ENCODE measurements at regions not wholly inside any gene's neighbourhood (a gene's known extent, or its start where the extent isn't known, plus 50 kb on each side); places are given as distances from the start of the nearest gene placed in this dataset.

- no peak for TF ChIP-seq CTCF (IDR thresholded peaks at IDR 0.05)
- Histone ChIP-seq H3K4me2 (replicated peaks; ENCODE audit: extremely low read depth, low read length, poor library complexity, severe bottlenecking) (no peak overlapping the region), H3K79me2 (ENCODE audit: insufficient read depth, low read length) (no peaks in the 10 kb centered on the region), H3K27me3 (ENCODE audit: control insufficient read depth in 2 of 2, insufficient read depth in 2 of 2, low read length in 2 of 2) (no peaks in the 10 kb centered on the region), H3K4me3 (replicated peaks in 1 of 3; ENCODE audit: low read depth in 2 of 3, low read length in 3 of 3) (no peak overlapping the region), H4K20me1 (ENCODE audit: insufficient read depth, low read length) (no peaks in the 10 kb centered on the region), H3K36me3 (replicated peaks in 1 of 2; ENCODE audit: control insufficient read depth in 1 of 2, insufficient read depth in 2 of 2, low read length in 2 of 2) (no peaks in the 10 kb centered on the region), H3K27ac (ENCODE audit: low read depth in 1 of 2, low read length in 2 of 2) (no peak overlapping the region), H2AFZ (ENCODE audit: insufficient read depth, low read depth, low read length, poor library complexity, severe bottlenecking) (no peak overlapping the region), H3K9ac (ENCODE audit: insufficient read depth, low read length, poor library complexity, severe bottlenecking) (no peak overlapping the region), H3K9me3 (replicated peaks in 1 of 2; ENCODE audit: control insufficient read depth in 1 of 2, insufficient read depth in 1 of 2, low read length in 2 of 2) (peaks cover 12 to 13% of the 10 kb centered on the region in 2 donors), H3K4me1 (ENCODE audit: control insufficient read depth in 1 of 2, insufficient read depth in 2 of 2, low read length in 2 of 2) (no peaks in the 10 kb centered on the region)
- DNase-seq, result no peak
- Mint-ChIP-seq H3K27ac (no peak overlapping the region), H3K36me3 (no peaks in the 10 kb centered on the region), H3K4me3 (no peak overlapping the region), H3K27me3 (ENCODE audit: low read depth in 3 of 3) (peaks cover 0 to 2% (median 0%) of the 10 kb centered on the region in 3 donors), H3K9me3 (peaks cover 0 to 10% (median 3%) of the 10 kb centered on the region in 7 donors), H3K4me1 (no peaks in the 10 kb centered on the region)
- intact Hi-C loops (cut with micrococcal nuclease), result no loop called here
- no CpG with 5 or more reads among the region's 4 CpGs for WGBS (ENCODE audit: insufficient coverage)
These were observed 436.9 kb downstream of the CNTN6 start for GRCh38 chr3:1529676-1530075.

GRCh38 chr3:1531981-1532380, 439.2 kb downstream of the CNTN6 start:
- intact Hi-C loops (cut with micrococcal nuclease), result no loop called here
- H3K36me3 ChIP-seq (replicated peaks in 1 of 2; ENCODE audit: control insufficient read depth in 1 of 2, insufficient read depth in 2 of 2, low read length in 2 of 2), result no peaks in the 10 kb centered on the region
- Mint-ChIP-seq H3K27me3 (ENCODE audit: low read depth in 3 of 3) (no peaks in the 10 kb centered on the region), H3K27ac (no peak overlapping the region), H3K4me1 (no peaks in the 10 kb centered on the region), H3K36me3 (no peaks in the 10 kb centered on the region), H3K4me3 (no peak overlapping the region), H3K9me3 (peaks cover under 1 to 7% (median 6%) of the 10 kb centered on the region in 7 donors)
- DNase-seq, result no peak
- H3K79me2 ChIP-seq (ENCODE audit: insufficient read depth, low read length), result no peaks in the 10 kb centered on the region
- no peaks in the 10 kb centered on the region for H4K20me1 ChIP-seq (ENCODE audit: insufficient read depth, low read length)
- H3K9ac ChIP-seq (ENCODE audit: insufficient read depth, low read length, poor library complexity, severe bottlenecking), result no peak overlapping the region
- H3K27me3 ChIP-seq (ENCODE audit: control insufficient read depth in 2 of 2, insufficient read depth in 2 of 2, low read length in 2 of 2), result no peaks in the 10 kb centered on the region
- no peak overlapping the region for H3K4me2 ChIP-seq (replicated peaks; ENCODE audit: extremely low read depth, low read length, poor library complexity, severe bottlenecking)
- H3K4me1 ChIP-seq (ENCODE audit: control insufficient read depth in 1 of 2, insufficient read depth in 2 of 2, low read length in 2 of 2), result no peaks in the 10 kb centered on the region
- H3K9me3 ChIP-seq (replicated peaks in 1 of 2; ENCODE audit: control insufficient read depth in 1 of 2, insufficient read depth in 1 of 2, low read length in 2 of 2), result peaks cover 10 to 35% of the 10 kb centered on the region in 2 donors
- no peak overlapping the region for H2AFZ ChIP-seq (ENCODE audit: insufficient read depth, low read depth, low read length, poor library complexity, severe bottlenecking)
- TF ChIP-seq CTCF (IDR thresholded peaks at IDR 0.05), result no peak
- no peak overlapping the region for H3K4me3 ChIP-seq (replicated peaks in 1 of 3; ENCODE audit: low read depth in 2 of 3, low read length in 3 of 3)
- H3K27ac ChIP-seq (ENCODE audit: low read depth in 1 of 2, low read length in 2 of 2), result no peak overlapping the region
